GM12878 (cell line): ENCODE measurements at regions not wholly inside any gene's neighbourhood (a gene's known extent, or its start where the extent isn't known, plus 50 kb on each side); places are given as distances from the start of the nearest gene placed in this dataset.

Experiments
- ATAC-seq: fragments of 200-7000 bp; cut with Tn5 transposase; 3 replicates; pipeline ENCODE4 v1.9.1; 2020; ENCODE audit warnings: mild to moderate bottlenecking, moderate library complexity
- BruUV-seq: library from RNA; stranded (reverse); fragments of 400-500 nt; replicated peaks from 2 replicates; lab custom pipeline; 2021; lab: Mats Ljungman, UMichigan
- CTCF ChIA-PET: fragments of 300-600 bp; sonication (Branson Sonifier 250); formaldehyde crosslinking; extraction: SDS; loops from one replicate; lab custom pipeline; 2021; ENCODE audit warnings: inconsistent platforms; lab: Yijun Ruan, JAX
- POLR2A ChIA-PET: fragments of 350-600 bp; formaldehyde crosslinking; extraction: SDS; loops from one replicate; lab custom pipeline; 2021; ENCODE audit warnings: inconsistent platforms; lab: Charles Lee
- RAD21 ChIA-PET: fragments of 300-600 bp; sonication (Branson Sonifier 250); formaldehyde crosslinking; loops from one replicate; lab custom pipeline; 2023; ENCODE audit warnings: antibody characterized with exemption; ENCODE audit not compliant: unreplicated experiment; lab: Charles Lee
- SMC1A ChIA-PET: fragments of 300-600 bp; sonication (Branson Sonifier 250); formaldehyde crosslinking; loops from one replicate; lab custom pipeline; 2023; ENCODE audit not compliant: unreplicated experiment, uncharacterized antibody; lab: Charles Lee
- DNase-seq: peaks from one replicate; pipeline ENCODE4 v3.0.0-alpha.2; 2011; ENCODE audit warnings: low read depth, low spot score
- FAIRE-seq: peaks from 3 replicates; lab custom pipeline; 2011; peaks lifted over from hg19 to GRCh38; lab: Jason Lieb, UNC
- H2AFZ ChIP-seq: 2 replicates; pipeline ENCODE4 v1.6.0; 2011; ENCODE audit warnings: low read depth, low read length, control low read depth; ENCODE audit not compliant: control insufficient read depth
- H3K27ac ChIP-seq: 2 replicates; pipeline ENCODE4 v1.5.1; 2011; ENCODE audit warnings: control low read depth; ENCODE audit not compliant: control insufficient read depth, insufficient read depth
- H3K27me3 ChIP-seq, 2 experiments: replicated peaks in 1 of 2; 2 replicates each; pipeline versions ENCODE4 v1.6.0 to v1.6.1; 2011; ENCODE audit warnings: low read length in 1 of 2; ENCODE audit not compliant: control insufficient read depth in 2 of 2, insufficient read depth in 2 of 2
- H3K36me3 ChIP-seq, 2 experiments: 2 replicates each; pipeline ENCODE4 v1.5.1; 2011; ENCODE audit warnings: low read length in 1 of 2; ENCODE audit not compliant: control insufficient read depth in 2 of 2, insufficient read depth in 2 of 2
- H3K4me1 ChIP-seq: 2 replicates; pipeline ENCODE4 v1.6.1; 2011; ENCODE audit warnings: mild to moderate bottlenecking, low read length, moderate library complexity, mixed read lengths; ENCODE audit not compliant: control insufficient read depth, insufficient read depth
- H3K4me2 ChIP-seq: 2 replicates; pipeline ENCODE4 v1.6.0; 2011; ENCODE audit warnings: control low read depth; ENCODE audit not compliant: control insufficient read depth, insufficient read depth
- H3K4me3 ChIP-seq: fragments of 200-600 bp; sonication (generic); 2 replicates; pipeline ENCODE4 v1.5.1; 2016
- H3K79me2 ChIP-seq: 2 replicates; pipeline ENCODE4 v1.6.0; 2011; ENCODE audit warnings: low read length; ENCODE audit not compliant: control insufficient read depth, insufficient read depth
- H3K9ac ChIP-seq: 2 replicates; pipeline ENCODE4 v1.8.0; 2011; ENCODE audit warnings: low read length, control low read depth, mixed read lengths; ENCODE audit not compliant: control insufficient read depth, insufficient read depth
- H3K9me3 ChIP-seq: replicated peaks from 3 replicates; pipeline ENCODE4 v1.5.1; 2011; ENCODE audit warnings: mild to moderate bottlenecking, low read length; ENCODE audit not compliant: control insufficient read depth, insufficient read depth
- H4K20me1 ChIP-seq: 2 replicates; pipeline ENCODE4 v1.6.0; 2011; ENCODE audit not compliant: control insufficient read depth, insufficient read depth
- CHD2 ChIP-seq: IDR thresholded peaks from 2 replicates; pipeline ENCODE4 v1.6.1; 2011; ENCODE audit warnings: low read depth, low read length, improper control_type of control experiment, borderline replicate concordance
- CREM ChIP-seq: IDR thresholded peaks from 2 replicates; pipeline ENCODE4 v1.6.1; 2014; ENCODE audit warnings: antibody characterized with exemption, low read depth
- DPF2 ChIP-seq: fragments of 450-650 bp; IDR thresholded peaks from 2 replicates; pipeline ENCODE4 v1.6.1; 2017; ENCODE audit warnings: mild to moderate bottlenecking
- EED ChIP-seq: sonication (generic); IDR thresholded peaks from 2 replicates; pipeline ENCODE4 v1.6.1; 2016; ENCODE audit warnings: antibody characterized with exemption, low read depth
- ETV6 ChIP-seq, 2 experiments: fragments of 450-650 bp in 1 of 2; IDR thresholded peaks in 1 of 2; conservative IDR thresholded peaks in 1 of 2; 2 replicates each; pipeline ENCODE4 v1.6.1; 2014; ENCODE audit warnings: antibody characterized with exemption in 1 of 2, borderline replicate concordance in 1 of 2, low read depth in 1 of 2, mild to moderate bottlenecking in 1 of 2, moderate library complexity in 1 of 2
- FOXM1 ChIP-seq: IDR thresholded peaks from 2 replicates; pipeline ENCODE4 v1.6.1; 2012; ENCODE audit warnings: low read depth, mild to moderate bottlenecking, inconsistent platforms, low read length, moderate library complexity
- GATAD2B ChIP-seq: fragments of 450-650 bp; conservative IDR thresholded peaks from 2 replicates; pipeline ENCODE4 v1.6.1; 2017; ENCODE audit warnings: low read depth, mild to moderate bottlenecking, moderate library complexity
- IRF4 ChIP-seq: IDR thresholded peaks from 2 replicates; pipeline ENCODE4 v1.6.1; 2011; ENCODE audit warnings: low read depth, low read length
- LARP7 ChIP-seq: fragments of 450-650 bp; IDR thresholded peaks from 2 replicates; pipeline ENCODE4 v1.6.1; 2017; ENCODE audit warnings: mild to moderate bottlenecking
- MEF2A ChIP-seq: IDR thresholded peaks from 2 replicates; pipeline ENCODE4 v1.6.1; 2011; ENCODE audit warnings: low read depth, mild to moderate bottlenecking, low read length, moderate library complexity; ENCODE audit not compliant: insufficient read depth
- NR2F1 ChIP-seq: fragments of 450-650 bp; conservative IDR thresholded peaks from 2 replicates; pipeline ENCODE4 v1.6.1; 2017; ENCODE audit warnings: mild to moderate bottlenecking
- POLR2A ChIP-seq: IDR thresholded peaks from 2 replicates; pipeline ENCODE4 v1.6.1; 2011; ENCODE audit warnings: low read depth, mild to moderate bottlenecking, low read length
- POU2F2 ChIP-seq: IDR thresholded peaks from 3 replicates; pipeline ENCODE4 v1.6.1; 2011; ENCODE audit warnings: low read depth, mild to moderate bottlenecking, low read length, borderline replicate concordance
- RFX5 ChIP-seq: IDR thresholded peaks from 2 replicates; pipeline ENCODE4 v1.6.1; 2011; ENCODE audit warnings: low read depth, low read length, improper control_type of control experiment
- SMAD5 ChIP-seq: IDR thresholded peaks from 2 replicates; pipeline ENCODE4 v1.6.1; 2016; ENCODE audit warnings: antibody characterized with exemption, low read depth
- STAT1 ChIP-seq: fragments of 450-650 bp; conservative IDR thresholded peaks from 2 replicates; pipeline ENCODE4 v1.6.1; 2014; ENCODE audit warnings: antibody characterized with exemption, mild to moderate bottlenecking
- TAF1 ChIP-seq: IDR thresholded peaks from 2 replicates; pipeline ENCODE4 v1.6.1; 2011; ENCODE audit warnings: mild to moderate bottlenecking, low read depth, low read length, borderline replicate concordance
- YY1 ChIP-seq: IDR thresholded peaks from 2 replicates; pipeline ENCODE4 v1.6.1; 2011; ENCODE audit warnings: low read depth, mild to moderate bottlenecking, low read length
- ZNF24 ChIP-seq: fragments of 450-650 bp; IDR thresholded peaks from 2 replicates; pipeline ENCODE4 v1.6.1; 2017; ENCODE audit warnings: antibody characterized with exemption, mild to moderate bottlenecking
- ZNF384 ChIP-seq: IDR thresholded peaks from 2 replicates; pipeline ENCODE4 v1.6.1; 2012; ENCODE audit warnings: low read depth, mild to moderate bottlenecking, low read length, improper control_type of control experiment, borderline replicate concordance
- WGBS: methylation state at CpG from one replicate; pipeline ENCODE4 v1.1.6; 2016; ENCODE audit warnings: low lambda C conversion rate; ENCODE audit not compliant: insufficient replicate concordance, insufficient coverage; ENCODE audit errors: missing lambda C conversion rate; 5-methylcytosine and 5-hydroxymethylcytosine counted together
- in situ Hi-C: fragments of 300-500 bp; cut with MboI; formaldehyde crosslinking; loops from 9 replicates; pipeline ENCODE4 v1.14.3; 2018; ENCODE audit warnings: mixed read lengths
- intact Hi-C: fragments of 100-400 bp; cut with micrococcal nuclease; formaldehyde crosslinking; loops from one replicate; pipeline ENCODE4 v1.14.2; 2022; ENCODE audit not compliant: unreplicated experiment
- TF ChIP-seq, protein P1 (sequence below): fragments of 450-650 bp; IDR thresholded peaks from 2 replicates; pipeline ENCODE4 v1.6.1; 2016; ENCODE audit warnings: mild to moderate bottlenecking, moderate library complexity, borderline replicate concordance

DNA sequence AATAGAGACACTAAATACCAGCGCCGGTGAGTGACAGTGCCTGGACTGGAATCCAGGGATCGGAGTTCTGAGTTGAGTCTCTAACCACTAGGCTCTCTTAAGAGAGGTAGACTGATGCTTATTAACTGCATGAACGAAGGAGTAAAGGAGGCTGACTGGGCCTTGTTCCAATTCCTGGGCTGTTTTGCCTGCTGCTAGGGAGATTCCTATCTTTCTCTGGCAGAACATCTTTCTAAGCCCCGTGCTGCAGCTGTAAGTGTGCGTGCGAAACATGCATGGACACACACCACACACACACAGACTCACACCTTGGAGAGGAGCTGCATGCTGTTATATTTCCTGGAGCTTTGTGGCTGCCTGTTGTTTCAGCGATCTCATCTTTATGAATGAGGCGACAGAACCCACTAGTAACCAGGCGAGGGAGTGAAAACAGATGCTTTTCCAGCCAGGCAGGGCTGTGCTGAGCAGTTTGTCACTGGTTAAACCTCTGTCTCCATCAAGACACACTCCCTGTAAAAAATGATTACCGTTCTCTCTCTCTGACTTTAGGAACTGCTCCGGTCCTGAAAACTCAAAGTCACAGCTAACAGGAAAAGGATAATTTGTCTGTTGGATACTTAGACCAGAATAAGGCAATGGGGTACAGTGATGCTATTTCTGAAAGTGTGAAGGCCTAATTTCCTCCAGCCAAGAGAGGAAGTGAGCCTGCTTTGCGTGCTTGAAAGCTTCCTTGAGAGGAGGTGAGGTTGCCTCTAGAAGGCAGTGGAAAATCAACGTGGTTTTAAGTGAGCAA is 157.4 kb upstream of the ZNF217 start:
- in situ Hi-C loops: no loop called here
- 37% methylated on average over 14 of the region's 14 CpGs for WGBS
- peak; percentile 69 for DNase-seq
- TF ChIP-seq ETV6 (conservative IDR thresholded peaks at IDR 0.05 in 1 of 2, IDR thresholded peaks at IDR 0.05 in 1 of 2; ENCODE audit: borderline replicate concordance in 1 of 2, low read depth in 1 of 2): peak; percentile 79 to 98
- peak; percentile 95 for TF ChIP-seq FOXM1
- TF ChIP-seq ZNF384: 0 out of 2 replicates have a peak, but pooled peaks have one; percentile 10
- TF ChIP-seq POLR2A: peak; percentile 45; the same call in 1 of the 2 replicates
- peak; percentile 89; the same call in 1 of the 2 replicates for TF ChIP-seq GATAD2B
- peak; percentile 61; the same call in 1 of the 2 replicates for TF ChIP-seq LARP7
- peak; percentile 80 for TF ChIP-seq POU2F2
- peak; percentile 20; the same call in 1 of the 2 replicates for TF ChIP-seq TAF1
- peak; percentile 97 for TF ChIP-seq EED
- peak; percentile 48; the same call in 1 of the 2 replicates for TF ChIP-seq CHD2
- peak; percentile 81 for TF ChIP-seq CREM
- TF ChIP-seq SMAD5: 0 out of 2 replicates have a peak, but pooled peaks have one; percentile 45
- 0 out of 2 replicates have a peak, but pooled peaks have one; percentile 14 for TF ChIP-seq NR2F1
- no peak for TF ChIP-seq STAT1
- TF ChIP-seq YY1: 0 out of 2 replicates have a peak, but pooled peaks have one; percentile 28
- TF ChIP-seq RFX5: no peak
- TF ChIP-seq ZNF24: peak; percentile 8; the same call in 1 of the 2 replicates
- TF ChIP-seq MEF2A: peak; percentile 92
- TF ChIP-seq DPF2: peak; percentile 92
- TF ChIP-seq, protein P1, sequence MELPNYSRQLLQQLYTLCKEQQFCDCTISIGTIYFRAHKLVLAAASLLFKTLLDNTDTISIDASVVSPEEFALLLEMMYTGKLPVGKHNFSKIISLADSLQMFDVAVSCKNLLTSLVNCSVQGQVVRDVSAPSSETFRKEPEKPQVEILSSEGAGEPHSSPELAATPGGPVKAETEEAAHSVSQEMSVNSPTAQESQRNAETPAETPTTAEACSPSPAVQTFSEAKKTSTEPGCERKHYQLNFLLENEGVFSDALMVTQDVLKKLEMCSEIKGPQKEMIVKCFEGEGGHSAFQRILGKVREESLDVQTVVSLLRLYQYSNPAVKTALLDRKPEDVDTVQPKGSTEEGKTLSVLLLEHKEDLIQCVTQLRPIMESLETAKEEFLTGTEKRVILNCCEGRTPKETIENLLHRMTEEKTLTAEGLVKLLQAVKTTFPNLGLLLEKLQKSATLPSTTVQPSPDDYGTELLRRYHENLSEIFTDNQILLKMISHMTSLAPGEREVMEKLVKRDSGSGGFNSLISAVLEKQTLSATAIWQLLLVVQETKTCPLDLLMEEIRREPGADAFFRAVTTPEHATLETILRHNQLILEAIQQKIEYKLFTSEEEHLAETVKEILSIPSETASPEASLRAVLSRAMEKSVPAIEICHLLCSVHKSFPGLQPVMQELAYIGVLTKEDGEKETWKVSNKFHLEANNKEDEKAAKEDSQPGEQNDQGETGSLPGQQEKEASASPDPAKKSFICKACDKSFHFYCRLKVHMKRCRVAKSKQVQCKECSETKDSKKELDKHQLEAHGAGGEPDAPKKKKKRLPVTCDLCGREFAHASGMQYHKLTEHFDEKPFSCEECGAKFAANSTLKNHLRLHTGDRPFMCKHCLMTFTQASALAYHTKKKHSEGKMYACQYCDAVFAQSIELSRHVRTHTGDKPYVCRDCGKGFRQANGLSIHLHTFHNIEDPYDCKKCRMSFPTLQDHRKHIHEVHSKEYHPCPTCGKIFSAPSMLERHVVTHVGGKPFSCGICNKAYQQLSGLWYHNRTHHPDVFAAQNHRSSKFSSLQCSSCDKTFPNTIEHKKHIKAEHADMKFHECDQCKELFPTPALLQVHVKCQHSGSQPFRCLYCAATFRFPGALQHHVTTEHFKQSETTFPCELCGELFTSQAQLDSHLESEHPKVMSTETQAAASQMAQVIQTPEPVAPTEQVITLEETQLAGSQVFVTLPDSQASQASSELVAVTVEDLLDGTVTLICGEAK: 0 out of 2 replicates have a peak, but pooled peaks have one; percentile 30
- peak; percentile 64 for TF ChIP-seq IRF4

More for the DNA sequence above, 157.4 kb upstream of the ZNF217 start:
- H3K79me2 ChIP-seq: no peaks in the 10 kb centered on the region
- ChIA-PET CTCF (interaction anchor here (0.6 to 4.4 kb wide), 9 partner anchors 13 to 165 kb away, joined by 3 to 47 read pairs (median 3); no protein-coding TSS in a partner anchor), RAD21 (interaction anchor here (0.5 to 5.6 kb wide), 27 partner anchors 8 to 313 kb away, joined by 3 to 41 read pairs (median 5); no protein-coding TSS in a partner anchor), SMC1A (interaction anchor here (0.7 to 12.5 kb wide), 30 partner anchors 15 to 189 kb away, joined by 3 to 290 read pairs (median 5); no protein-coding TSS in a partner anchor), POLR2A (interaction anchor here (0.5 to 4.2 kb wide), 8 partner anchors 9 to 166 kb away, joined by 3 to 49 read pairs (median 4); no protein-coding TSS in a partner anchor)
- peak overlapping the region; percentile 2; the same call in 1 of the 2 replicates for H3K4me3 ChIP-seq
- intact Hi-C loops: loop anchor here (2.0 to 5.0 kb wide), 6 partner anchors 44 to 174 kb away; no protein-coding TSS in a partner anchor
- H3K27me3 ChIP-seq: no peaks in the 10 kb centered on the region
- no peaks in the 10 kb centered on the region for H3K36me3 ChIP-seq
- peak overlapping the region; percentile 64 for H3K9ac ChIP-seq
- peak overlapping the region; percentile 66 for H3K4me2 ChIP-seq
- no peaks in the 10 kb centered on the region for H4K20me1 ChIP-seq
- FAIRE-seq: peak; percentile 54
- peak overlapping the region; percentile 99 for H3K27ac ChIP-seq
- peak overlapping the region; percentile 77 for H2AFZ ChIP-seq
- no TSS peak for BruUV-seq
- H3K9me3 ChIP-seq: no peaks in the 10 kb centered on the region; the same call in 2 of the 3 replicates
- H3K4me1 ChIP-seq: peaks cover 64% of the 10 kb centered on the region
- ATAC-seq: peak; percentile 83
